Endothelial cell of umbilical vein (primary cell): ENCODE measurements at regions not wholly inside any gene's neighbourhood (a gene's known extent, or its start where the extent isn't known, plus 50 kb on each side); places are given as distances from the start of the nearest gene placed in this dataset.

ENCODE experiments used
- BruUV-seq: library from RNA; stranded (reverse); fragments of 400-500 nt; replicated peaks from 2 replicates; lab custom pipeline; 2021; lab: Mats Ljungman, UMichigan
- CTCF ChIA-PET: fragments of 300-600, 350-600 bp; sonication (Branson Sonifier 250); formaldehyde crosslinking; loops from one replicate; lab custom pipeline; 2021; ENCODE audit warnings: antibody characterized with exemption, inconsistent platforms; lab: Charles Lee
- POLR2A ChIA-PET: fragments of 300-600, 350-600 bp; sonication (Branson Sonifier 250); formaldehyde crosslinking; loops from one replicate; lab custom pipeline; 2021; ENCODE audit warnings: antibody characterized with exemption, inconsistent platforms; lab: Charles Lee
- DNase-seq: peaks from one replicate; pipeline ENCODE4 v3.0.0-alpha.2; 2011; ENCODE audit warnings: low read depth, low spot score
- FAIRE-seq: peaks from 2 replicates; lab custom pipeline; 2011; peaks lifted over from hg19 to GRCh38; lab: Jason Lieb, UNC
- H2AFZ ChIP-seq: 2 replicates; pipeline ENCODE4 v1.6.0; 2012; ENCODE audit warnings: low read depth, low read length, control low read depth, inconsistent platforms
- H3K27ac ChIP-seq: 2 replicates; pipeline ENCODE4 v1.5.1; 2011; ENCODE audit warnings: low read depth, mild to moderate bottlenecking, control low read depth, low read length, moderate library complexity; ENCODE audit not compliant: insufficient read depth
- H3K27me3 ChIP-seq, 2 experiments: 2 replicates each; pipeline versions ENCODE4 v1.6.0 to v1.6.1; 2011; ENCODE audit warnings: low read length in 2 of 2, mixed read lengths in 1 of 2; ENCODE audit not compliant: control insufficient read depth in 2 of 2, insufficient read depth in 2 of 2
- H3K36me3 ChIP-seq, 2 experiments: 2 replicates in 1 of 2; 3 replicates in 1 of 2; pipeline ENCODE4 v1.5.1; 2011; ENCODE audit warnings: low read length in 2 of 2, mild to moderate bottlenecking in 1 of 2, moderate library complexity in 1 of 2; ENCODE audit not compliant: control insufficient read depth in 2 of 2, insufficient read depth in 2 of 2; ENCODE audit errors: extremely low read depth in 1 of 2
- H3K4me1 ChIP-seq: 3 replicates; pipeline ENCODE4 v1.5.1; 2011; ENCODE audit warnings: mild to moderate bottlenecking, low read length; ENCODE audit not compliant: control insufficient read depth, insufficient read depth; ENCODE audit errors: extremely low read depth
- H3K4me2 ChIP-seq: 2 replicates; pipeline ENCODE4 v1.6.1; 2011; ENCODE audit warnings: low read length, control low read depth, mixed read lengths; ENCODE audit not compliant: insufficient read depth
- H3K4me3 ChIP-seq, 3 experiments: fragments of 200-600 bp in 1 of 3; sonication (generic), shearing (Covaris generic) in 1 of 3; replicated peaks in 1 of 3; 2 replicates each; pipeline ENCODE4 v1.5.1; 2011 to 2016; ENCODE audit warnings: control low read depth in 3 of 3, low read length in 3 of 3, mild to moderate bottlenecking in 2 of 3, inconsistent platforms in 1 of 3, low read depth in 1 of 3, moderate library complexity in 1 of 3; ENCODE audit not compliant: insufficient read depth in 1 of 3
- H3K79me2 ChIP-seq: 2 replicates; pipeline ENCODE4 v1.6.0; 2012; ENCODE audit warnings: low read length, inconsistent platforms; ENCODE audit not compliant: control insufficient read depth, insufficient read depth
- H3K9ac ChIP-seq: replicated peaks from 2 replicates; pipeline ENCODE3; 2011; ENCODE audit warnings: low read length, control low read depth; ENCODE audit not compliant: insufficient read depth; ENCODE audit errors: extremely low read depth
- H3K9me1 ChIP-seq: replicated peaks from 3 replicates; pipeline ENCODE4 v1.6.0; 2011; ENCODE audit warnings: mild to moderate bottlenecking, low read length; ENCODE audit not compliant: control insufficient read depth, insufficient read depth; ENCODE audit errors: extremely low read depth
- H3K9me3 ChIP-seq: replicated peaks from 2 replicates; pipeline ENCODE4 v1.5.1; 2012; ENCODE audit warnings: low read length, inconsistent platforms; ENCODE audit not compliant: control insufficient read depth, insufficient read depth
- H4K20me1 ChIP-seq: replicated peaks from 2 replicates; pipeline ENCODE3; 2011; ENCODE audit warnings: mild to moderate bottlenecking, low read length; ENCODE audit not compliant: control insufficient read depth, insufficient read depth; ENCODE audit errors: extremely low read depth
- CTCF ChIP-seq, 2 donors: IDR thresholded peaks; 1 replicate in 1 of 2; 2 replicates in 1 of 2; pipeline ENCODE4 v1.5.1; 2011; ENCODE audit warnings: low read length in 2 of 2, mild to moderate bottlenecking in 2 of 2, moderate library complexity in 2 of 2, control low read depth in 1 of 2, inconsistent platforms in 1 of 2, low read depth in 1 of 2; ENCODE audit not compliant: insufficient read depth in 1 of 2; ENCODE audit errors: extremely low read depth in 1 of 2
- EZH2 ChIP-seq: IDR thresholded peaks from 2 replicates; pipeline ENCODE4 v1.6.1; 2012; ENCODE audit warnings: borderline replicate concordance, low read depth, mild to moderate bottlenecking, moderate library complexity, low read length, inconsistent platforms; ENCODE audit not compliant: severe bottlenecking
- FOS ChIP-seq: IDR thresholded peaks from 2 replicates; pipeline ENCODE4 v1.6.1; 2011; ENCODE audit warnings: mild to moderate bottlenecking, low read length, moderate library complexity, borderline replicate concordance; ENCODE audit not compliant: insufficient read depth
- GATA2 ChIP-seq: IDR thresholded peaks from 2 replicates; pipeline ENCODE4 v1.7.0; 2011; ENCODE audit warnings: low read depth, mild to moderate bottlenecking, moderate library complexity, mixed read lengths, low read length; ENCODE audit not compliant: insufficient read length, insufficient read depth
- JUN ChIP-seq: IDR thresholded peaks from 2 replicates; pipeline ENCODE4 v1.6.1; 2011; ENCODE audit warnings: borderline replicate concordance, low read depth; ENCODE audit not compliant: insufficient read length, insufficient read depth
- MYC ChIP-seq: IDR thresholded peaks from one replicate; pipeline ENCODE4 v1.6.1; 2011; ENCODE audit warnings: mild to moderate bottlenecking, low read depth, low read length
- POLR2A ChIP-seq: IDR thresholded peaks from 2 replicates; pipeline ENCODE4 v1.6.1; 2012; ENCODE audit warnings: low read depth, mild to moderate bottlenecking, control low read depth, low read length
- POLR2AphosphoS5 ChIP-seq: IDR thresholded peaks from 2 replicates; pipeline ENCODE4 v1.6.1; 2012; ENCODE audit warnings: low read depth, mild to moderate bottlenecking, control low read depth, low read length, moderate library complexity; ENCODE audit not compliant: insufficient read depth
- dilution Hi-C: fragments of 300-500 bp; cut with MboI; formaldehyde crosslinking; loops from one replicate; pipeline ENCODE4 v1.15.0; 2019; ENCODE audit warnings: low sequenced_read_pairs; ENCODE audit not compliant: extremely low pct_ligation_motif_present
- intact Hi-C: fragments of 100-400 bp; cut with micrococcal nuclease; formaldehyde crosslinking; loops from one replicate; pipeline ENCODE4 v1.10.0; 2022
- TF ChIP-seq, protein P1 (sequence below): IDR thresholded peaks from 2 replicates; pipeline ENCODE4 v1.6.1; 2011; ENCODE audit not compliant: insufficient read depth, insufficient read length

DNA sequence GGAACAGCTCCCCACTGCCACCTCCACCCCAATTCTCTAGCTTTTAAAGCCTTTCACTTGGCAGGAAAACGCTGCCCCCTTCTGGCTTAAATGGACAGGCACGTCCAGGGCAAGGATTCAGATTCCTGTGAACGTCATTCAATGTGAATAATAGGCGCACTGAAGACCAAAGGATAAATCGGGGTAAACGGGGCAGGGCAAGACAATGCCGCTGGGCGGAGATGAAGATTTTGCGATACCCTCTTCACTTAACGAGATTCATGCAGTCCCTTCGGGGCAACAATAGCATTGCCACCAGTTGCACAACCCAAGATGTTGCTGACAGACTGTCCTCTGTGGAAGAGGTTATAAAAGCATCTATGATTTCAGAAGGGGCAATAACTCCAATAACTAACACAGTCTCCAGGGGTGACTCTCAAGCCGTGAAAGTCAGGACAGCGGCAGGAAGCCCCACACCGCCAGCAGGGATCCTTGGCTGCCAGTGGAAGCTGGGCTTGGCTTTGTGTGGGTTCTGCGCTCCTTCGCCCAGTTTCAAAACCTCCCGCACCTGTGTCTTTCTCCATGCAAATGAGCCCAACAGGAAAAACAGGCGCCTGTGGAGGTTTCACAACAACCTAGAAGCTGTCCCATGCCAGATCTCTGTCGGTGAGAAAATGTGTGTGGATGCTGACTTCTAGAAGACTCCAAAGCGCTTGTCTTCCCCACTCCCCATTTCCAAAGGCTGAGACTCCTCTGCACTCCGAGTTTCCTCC is 291.8 kb downstream of the BMP7 start:
- no peaks in the 10 kb centered on the region for H3K9me3 ChIP-seq
- FAIRE-seq, result no peak
- H3K4me2 ChIP-seq, result no peak overlapping the region
- no peaks in the 10 kb centered on the region for H3K79me2 ChIP-seq
- TF ChIP-seq CTCF (IDR thresholded peaks at IDR 0.05; ENCODE audit: extremely low read depth in 1 of 2, insufficient read depth in 1 of 2, low read depth in 1 of 2, low read length in 2 of 2), result peak; percentile 36 to 39
- TF ChIP-seq, protein P1, sequence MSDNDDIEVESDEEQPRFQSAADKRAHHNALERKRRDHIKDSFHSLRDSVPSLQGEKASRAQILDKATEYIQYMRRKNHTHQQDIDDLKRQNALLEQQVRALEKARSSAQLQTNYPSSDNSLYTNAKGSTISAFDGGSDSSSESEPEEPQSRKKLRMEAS, result no peak
- ChIA-PET CTCF (interaction anchor here (0.7 to 1.6 kb wide), 3 partner anchors 345 to 424 kb away, joined by 3 to 19 read pairs (median 5); partner anchors contain the start of gene TFAP2C), POLR2A (no interaction called here)
- H3K27ac ChIP-seq, result no peak overlapping the region
- no peaks in the 10 kb centered on the region for H3K9me1 ChIP-seq
- dilution Hi-C loops (no loop called here), intact Hi-C loops (no loop called here)
- no peaks in the 10 kb centered on the region for H4K20me1 ChIP-seq
- no peak for DNase-seq
- no TSS peak for BruUV-seq
- H3K4me3 ChIP-seq, result no peak overlapping the region
- H2AFZ ChIP-seq, result no peak overlapping the region
- H3K9ac ChIP-seq, result no peak overlapping the region
- no peaks in the 10 kb centered on the region for H3K4me1 ChIP-seq
- no peaks in the 10 kb centered on the region for H3K36me3 ChIP-seq
- no peaks in the 10 kb centered on the region for H3K27me3 ChIP-seq

DNA sequence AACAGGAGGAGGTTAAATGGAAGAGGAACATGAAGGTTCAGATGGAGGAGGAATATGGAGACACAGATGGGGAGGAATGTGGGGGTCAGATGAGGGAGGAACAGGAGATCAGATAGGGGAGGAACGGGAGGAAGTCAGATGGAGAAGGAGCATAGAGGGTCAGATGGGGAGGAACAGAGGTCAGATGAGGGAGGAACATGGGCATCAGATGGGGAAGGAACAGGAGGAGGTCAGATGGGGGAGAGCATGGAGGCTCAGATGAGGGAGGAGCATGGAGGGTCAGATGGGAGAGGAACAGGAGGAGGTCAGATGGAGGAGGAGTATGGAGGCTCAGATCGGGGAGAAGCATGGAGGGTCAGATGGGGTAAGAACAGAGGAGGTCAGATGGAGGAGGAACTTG is 290.6 kb downstream of the BMP7 start:
- Histone ChIP-seq H3K4me1 (no peaks in the 10 kb centered on the region), H3K36me3 (no peaks in the 10 kb centered on the region), H3K4me3 (no peak overlapping the region), H3K79me2 (no peaks in the 10 kb centered on the region), H3K27ac (no peak overlapping the region), H3K9ac (no peak overlapping the region), H3K4me2 (no peak overlapping the region), H4K20me1 (no peaks in the 10 kb centered on the region), H3K9me3 (no peaks in the 10 kb centered on the region), H3K9me1 (no peaks in the 10 kb centered on the region), H3K27me3 (no peaks in the 10 kb centered on the region), H2AFZ (no peak overlapping the region)
- dilution Hi-C loops (no loop called here), intact Hi-C loops (no loop called here)
- FAIRE-seq, result no peak
- TF ChIP-seq MYC, result no peak
- TF ChIP-seq POLR2AphosphoS5, result no peak
- no peak for TF ChIP-seq EZH2
- no peak for TF ChIP-seq JUN
- TF ChIP-seq CTCF (IDR thresholded peaks at IDR 0.05; ENCODE audit: extremely low read depth in 1 of 2, insufficient read depth in 1 of 2, low read depth in 1 of 2, low read length in 2 of 2), result no peak
- TF ChIP-seq, protein P1, result no peak
- no peak for TF ChIP-seq FOS
- TF ChIP-seq GATA2, result no peak
- TF ChIP-seq POLR2A, result no peak
- ChIA-PET CTCF (no interaction called here), POLR2A (no interaction called here)
- no TSS peak for BruUV-seq
- DNase-seq, result no peak
